ENCODE measurements at regions not wholly inside any gene's neighbourhood (a gene's known extent, or its start where the extent isn't known, plus 50 kb on each side); places are given as distances from the start of the nearest gene placed in this dataset.
"Not testable (repeated sequence)": the region's sequence is repeated elsewhere in the genome, so short reads cannot be mapped to it uniquely, and the experiment has no call there.

- peak; percentile 46 for DNase-seq (ENCODE audit: low read depth)
Measured at GRCh38 chr4:60611762-60612496, 588.2 kb upstream of the ADGRL3 start.

DNA sequence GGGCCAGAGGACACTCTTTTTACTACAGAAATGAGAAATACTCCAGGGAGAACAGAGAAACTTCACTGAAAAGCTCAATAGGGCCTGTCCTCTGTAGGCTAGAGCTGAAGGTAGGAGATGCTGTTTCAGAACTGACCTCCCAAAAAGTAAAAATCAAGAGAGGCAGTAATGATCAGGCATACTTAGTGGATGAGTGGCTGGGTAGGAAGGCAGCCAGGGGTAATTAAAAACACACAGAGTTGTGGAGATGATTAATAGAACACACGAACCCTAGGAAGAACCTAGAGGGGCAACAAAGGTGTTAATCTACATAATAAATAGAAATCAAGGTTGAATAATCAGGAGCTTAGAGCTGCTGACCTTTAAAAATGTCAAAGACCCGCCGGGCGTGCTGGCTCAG lies 582.4 kb upstream of the ADGRL3 start:
- DNase-seq (ENCODE audit: low read depth) = no peak

DNA sequence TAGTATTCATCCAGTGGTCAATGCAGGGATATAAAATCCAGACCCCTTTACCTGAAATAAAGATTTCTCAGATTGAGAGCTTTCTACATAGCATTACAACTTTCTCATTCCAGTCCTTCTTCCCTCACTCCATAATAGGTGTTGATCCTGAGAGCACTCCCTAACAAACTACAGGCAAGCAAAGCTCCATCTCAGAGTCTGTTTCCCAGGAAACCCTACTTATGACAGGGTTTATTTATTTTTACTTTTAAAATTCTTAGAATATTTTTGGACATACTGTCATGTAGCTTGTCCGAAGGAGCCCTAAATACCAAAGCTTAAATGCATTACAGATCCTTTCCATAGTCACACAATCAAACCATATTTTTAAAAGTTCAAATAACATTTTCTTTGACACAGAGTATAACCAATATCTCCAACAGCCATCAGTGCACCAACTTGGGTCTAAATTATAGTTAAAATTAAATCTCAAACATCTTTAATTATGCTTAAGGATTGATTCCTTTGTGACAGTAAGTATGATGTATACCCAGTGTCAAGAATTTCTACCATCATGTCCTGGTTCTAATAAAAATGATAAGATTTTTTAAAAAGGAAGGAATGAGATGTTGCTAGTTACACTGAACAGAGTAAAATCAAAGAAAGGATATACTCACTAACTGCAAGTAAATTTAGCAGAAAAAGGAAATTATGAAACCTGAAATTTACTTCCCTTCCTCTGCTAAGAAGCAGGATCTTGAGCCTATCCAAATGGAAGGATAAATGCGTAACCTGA lies 580.4 kb upstream of the ADGRL3 start:
- no peak for DNase-seq (ENCODE audit: low read depth)

DNA sequence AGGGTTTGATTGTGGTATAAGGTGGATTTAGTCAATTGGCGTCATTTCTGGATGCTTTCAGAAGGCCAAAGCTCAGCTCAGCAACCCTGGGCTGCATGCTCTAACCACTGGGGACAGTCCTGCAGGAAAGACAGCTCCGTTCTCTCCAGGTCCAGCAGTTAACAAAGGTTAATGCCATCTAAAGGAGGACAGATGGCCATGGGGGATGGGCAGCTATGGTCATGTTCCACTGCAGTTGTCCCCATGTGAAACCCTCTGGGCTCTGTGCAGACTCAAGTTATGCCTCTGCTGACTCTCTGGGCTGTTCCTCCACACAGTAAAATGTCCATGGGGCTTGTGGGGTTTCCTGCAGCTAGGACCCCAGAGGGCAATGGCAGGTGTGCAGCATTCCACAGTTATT lies 562.1 kb upstream of the ADGRL3 start:
- DNase-seq (ENCODE audit: low read depth) = no peak

DNA sequence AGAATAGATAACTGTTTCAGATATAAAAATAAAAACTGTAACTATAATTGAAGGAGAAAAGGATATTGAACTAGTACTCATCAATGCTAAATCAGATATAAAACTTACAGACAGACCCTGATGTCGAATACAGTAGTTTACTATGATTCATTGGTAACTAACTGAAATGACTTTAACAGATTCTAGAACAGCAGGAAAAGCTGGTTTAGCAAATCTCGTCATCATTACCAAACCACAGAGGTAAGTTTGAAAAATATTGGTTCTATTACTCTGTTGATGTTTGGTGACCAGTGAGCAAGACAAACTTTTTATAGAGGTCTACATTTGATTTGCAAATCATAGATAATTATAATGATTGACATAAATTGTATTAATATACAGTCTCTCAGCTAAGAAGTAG lies 551.4 kb upstream of the ADGRL3 start:
- DNase-seq (ENCODE audit: low read depth) = no peak

DNA sequence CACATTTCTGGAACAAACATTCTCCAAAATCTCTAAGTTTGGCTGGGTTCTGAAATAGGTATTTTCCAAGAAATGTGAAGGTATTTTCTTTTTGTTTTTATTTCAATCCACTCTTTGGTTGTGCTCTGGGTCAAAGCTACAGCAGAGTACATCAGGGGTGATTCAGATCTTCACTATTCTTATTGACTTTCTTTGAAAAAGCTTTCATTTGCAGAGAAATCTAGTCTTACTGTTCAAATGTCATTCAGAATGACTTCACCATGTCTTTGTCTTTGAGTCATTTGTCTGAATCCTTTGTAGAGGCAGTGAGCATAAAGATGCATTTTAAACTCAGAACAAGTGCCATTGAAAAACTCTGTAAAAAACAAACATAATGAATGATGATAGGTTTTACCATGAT lies 547.2 kb upstream of the ADGRL3 start:
- no peak for DNase-seq (ENCODE audit: low read depth)

DNA sequence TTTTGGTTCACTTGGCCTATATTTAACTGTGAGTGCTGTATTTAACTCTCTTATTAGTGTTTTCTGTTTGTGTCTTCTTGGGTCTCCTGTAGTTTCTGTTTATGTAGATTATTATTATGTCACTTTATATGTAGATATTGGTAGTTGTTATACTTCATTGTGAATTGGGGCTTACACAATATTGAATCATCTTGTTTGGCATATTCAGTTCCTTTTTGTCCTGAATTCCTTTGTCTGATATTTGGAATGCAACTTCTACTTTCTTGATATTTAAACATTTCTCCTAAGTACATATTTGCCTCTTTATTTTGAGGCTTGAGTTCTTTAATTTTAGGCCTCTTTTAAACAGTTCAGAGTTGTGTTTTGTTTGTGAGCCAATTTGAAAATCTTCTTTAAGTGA lies 544.8 kb upstream of the ADGRL3 start:
- DNase-seq (ENCODE audit: low read depth) = no peak

DNA sequence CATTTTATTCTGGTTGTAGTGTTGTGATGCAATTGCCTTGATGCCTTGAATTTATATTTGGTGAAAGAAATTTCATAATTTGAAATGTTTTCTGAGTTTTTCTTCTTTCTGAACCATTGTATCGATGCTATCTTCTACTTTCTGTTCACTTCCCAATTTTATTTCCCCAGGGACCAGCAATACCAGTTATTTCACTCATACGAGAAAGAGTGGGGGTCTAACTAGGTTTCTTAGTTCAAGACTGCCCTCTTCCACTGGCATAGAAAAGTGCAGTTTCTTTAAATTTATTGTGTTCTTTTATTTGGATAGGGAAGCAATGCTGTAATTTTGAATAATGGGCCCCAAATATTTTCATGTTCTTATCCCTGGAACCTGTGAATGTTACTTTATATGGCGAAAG lies 544.0 kb upstream of the ADGRL3 start:
- DNase-seq (ENCODE audit: low read depth) = no peak

GRCh38 chr4:60657041-60657440 lies 543.1 kb upstream of the ADGRL3 start:
- DNase-seq (ENCODE audit: low read depth) = no peak

GRCh38 chr4:60657807-60658206 lies 542.3 kb upstream of the ADGRL3 start:
- DNase-seq (ENCODE audit: low read depth) = no peak

- DNase-seq (ENCODE audit: low read depth) = no peak
Measured at GRCh38 chr4:60663769-60664168, 536.4 kb upstream of the ADGRL3 start.

DNA sequence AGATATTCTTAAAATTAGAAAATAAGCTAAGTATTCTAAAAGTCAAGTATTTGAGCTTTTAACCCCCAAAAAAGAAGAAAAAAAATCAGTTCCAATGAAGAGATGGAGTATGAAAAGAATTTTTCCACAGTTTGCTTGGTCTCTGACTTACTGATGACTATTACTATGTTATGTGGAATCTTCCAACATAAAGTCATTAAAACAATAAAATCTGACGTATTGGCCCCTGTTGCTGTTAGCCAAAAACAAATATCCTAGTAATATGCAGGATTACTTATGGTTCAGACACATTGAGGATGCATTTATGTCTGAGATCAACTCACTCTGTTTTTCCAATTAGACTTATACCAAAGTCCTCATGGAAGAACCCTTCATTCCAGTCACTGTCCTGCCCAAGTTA lies 517.2 kb upstream of the ADGRL3 start:
- peak; percentile 7 for DNase-seq (ENCODE audit: low read depth)

GRCh38 chr4:60683357-60683756 lies 516.8 kb upstream of the ADGRL3 start:
- peak; percentile 76 for DNase-seq (ENCODE audit: low read depth)

GRCh38 chr4:60683973-60684372 lies 516.2 kb upstream of the ADGRL3 start:
- peak; percentile 35 for DNase-seq (ENCODE audit: low read depth)

DNA sequence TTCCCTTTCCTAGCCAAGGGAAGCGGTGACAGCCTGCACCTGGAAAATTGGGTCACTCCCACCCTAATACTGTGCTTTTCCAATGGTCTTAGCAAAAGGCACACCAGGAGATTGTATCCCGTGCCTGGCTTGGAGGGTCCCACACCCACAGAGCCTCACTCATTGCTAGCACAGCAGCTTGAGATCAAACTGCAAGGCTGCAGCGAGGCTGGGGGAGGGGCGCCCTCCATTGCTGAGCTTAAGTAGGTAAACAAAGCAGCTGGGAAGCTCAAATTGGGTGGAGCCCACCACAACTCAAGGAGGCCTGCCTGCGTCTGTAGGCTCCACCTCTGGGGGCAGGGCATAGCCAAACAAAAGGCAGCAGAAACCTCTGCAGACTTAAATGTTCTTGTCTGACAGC lies 504.1 kb upstream of the ADGRL3 start:
- DNase-seq (ENCODE audit: low read depth) = not testable (repeated sequence)

DNA sequence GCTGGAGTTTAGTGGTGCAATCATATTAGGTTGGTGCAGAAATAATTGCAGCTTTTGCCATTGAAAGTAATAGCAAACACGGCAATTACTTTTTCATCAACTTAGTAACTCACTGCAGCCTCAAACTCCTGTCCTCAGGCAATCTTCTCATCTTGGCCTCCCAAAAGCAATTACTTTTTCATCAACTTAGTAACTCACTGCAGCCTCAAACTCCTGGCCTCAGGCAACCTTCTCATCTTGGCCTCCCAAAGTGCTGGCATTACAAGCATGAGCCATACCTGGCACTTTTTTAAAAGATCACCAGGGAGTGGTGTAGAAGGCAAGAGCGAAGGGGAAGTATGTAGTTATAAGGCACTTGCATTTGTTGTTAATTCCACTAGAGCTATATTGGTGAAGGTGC lies 491.1 kb upstream of the ADGRL3 start:
- no peak for DNase-seq (ENCODE audit: low read depth)

DNA sequence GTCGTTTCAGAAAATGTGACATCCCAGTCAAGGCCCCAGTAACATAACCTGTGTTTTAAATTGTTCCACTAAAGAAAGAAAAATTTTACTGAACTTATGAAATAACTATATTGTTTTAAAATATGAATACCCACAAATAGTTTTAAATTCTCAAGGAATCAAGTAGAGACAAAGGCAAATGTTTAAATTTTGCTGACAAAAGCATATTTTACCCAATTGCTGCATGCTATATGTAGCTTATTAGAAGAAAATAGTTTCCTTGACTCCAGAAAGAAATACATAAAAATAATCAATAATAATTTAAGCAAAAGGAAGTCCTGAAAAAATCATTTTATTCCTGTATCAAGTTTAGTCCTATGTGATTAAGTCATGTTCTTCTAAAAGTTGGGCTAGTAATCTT lies 481.3 kb upstream of the ADGRL3 start:
- DNase-seq (ENCODE audit: low read depth) = no peak

DNA sequence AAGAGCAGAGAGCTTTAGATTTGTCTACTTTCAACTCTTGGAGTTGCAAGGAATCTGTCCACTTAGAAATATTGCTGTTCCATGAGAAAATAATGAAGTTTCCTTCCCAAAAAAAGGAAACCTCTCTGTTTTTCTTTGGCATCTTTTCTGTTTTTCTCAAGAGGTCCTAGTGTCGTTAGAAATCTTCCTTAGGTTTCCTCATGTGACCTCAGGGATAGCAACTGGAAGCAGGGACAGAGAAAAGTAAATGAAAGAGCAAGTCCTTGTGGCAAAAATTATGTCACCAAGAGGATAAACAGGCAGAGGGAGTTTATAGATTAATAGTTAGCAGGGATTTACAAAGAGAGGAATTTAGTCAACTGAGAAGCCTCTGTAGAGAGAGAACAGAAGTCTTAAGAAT lies 478.4 kb upstream of the ADGRL3 start:
- no peak for DNase-seq (ENCODE audit: low read depth)

GRCh38 chr4:60723796-60724195 lies 476.3 kb upstream of the ADGRL3 start:
- DNase-seq (ENCODE audit: low read depth) = no peak

GRCh38 chr4:60724623-60725022 lies 475.5 kb upstream of the ADGRL3 start:
- DNase-seq (ENCODE audit: low read depth) = peak; percentile 81

DNA sequence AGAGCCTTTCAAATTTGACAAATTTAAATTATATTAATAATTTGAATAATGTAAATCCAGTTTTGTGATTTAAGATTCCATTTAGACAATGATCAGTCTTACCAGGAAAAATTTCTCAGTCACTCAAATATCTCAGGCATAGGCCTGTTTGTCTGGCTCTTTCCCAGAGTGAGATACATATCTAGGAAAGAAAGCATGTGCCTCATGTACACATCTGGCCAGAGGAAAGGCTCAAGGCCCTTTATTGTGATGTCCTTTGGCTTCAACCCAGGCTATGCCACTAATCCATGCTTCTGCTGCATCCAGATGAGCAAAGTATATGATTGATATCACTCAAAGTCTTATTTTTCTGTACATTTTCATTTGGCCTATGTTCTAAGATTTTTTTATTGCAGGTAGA lies 473.3 kb upstream of the ADGRL3 start:
- no peak for DNase-seq (ENCODE audit: low read depth)

GRCh38 chr4:60729194-60729593 lies 470.9 kb upstream of the ADGRL3 start:
- DNase-seq (ENCODE audit: low read depth) = no peak

- DNase-seq (ENCODE audit: low read depth) = not testable (repeated sequence)
Measured at GRCh38 chr4:60729764-60730163, 470.4 kb upstream of the ADGRL3 start.
